ENCODE measurements at regions not wholly inside any gene's neighbourhood (a gene's known extent, or its start where the extent isn't known, plus 50 kb on each side); places are given as distances from the start of the nearest gene placed in this dataset.

GRCh38 chr4:36709991-36710390, 428.6 kb downstream of the DTHD1 start:
- TF ChIP-seq CTCF (IDR thresholded peaks at IDR 0.05; ENCODE audit: low read depth, low read length, poor library complexity, severe bottlenecking) (no peak), EZH2phosphoT487 (IDR thresholded peaks at IDR 0.05; ENCODE audit: borderline replicate concordance, low read length) (no peak)
